Pancreas (tissue), 10 donors: ENCODE measurements at regions not wholly inside any gene's neighbourhood (a gene's known extent, or its start where the extent isn't known, plus 50 kb on each side); places are given as distances from the start of the nearest gene placed in this dataset.

Experiments
- ATAC-seq, 4 donors: fragments of 200-7000 bp; cut with Tn5 transposase; one replicate each; pipeline versions ENCODE4 v1.8.0 to v1.9.1; 2020; ENCODE audit warnings: mild to moderate bottlenecking in 4 of 4, moderate library complexity in 4 of 4
- DNase-seq, 6 donors: peaks; one replicate each; pipeline ENCODE4 v3.0.0-alpha.2; 2020
- FAIRE-seq: peaks from 2 replicates; lab custom pipeline; 2012; peaks lifted over from hg19 to GRCh38; lab: Jason Lieb, UNC
- H3K27ac ChIP-seq, 4 donors: fragments of 200-600 bp; sonication (generic); 1 replicate in 3 of 4; 2 replicates in 1 of 4; pipeline versions ENCODE4 v1.5.0 to v1.8.0; 2020
- H3K27me3 ChIP-seq, 4 donors: fragments of 200-600 bp; one replicate each; pipeline ENCODE4 v1.8.0; 2021
- H3K36me3 ChIP-seq, 3 donors: fragments of 200-600 bp; sonication (generic) in 1 of 3; one replicate each; pipeline versions ENCODE4 v1.5.0 to v1.8.0; 2020 to 2021
- H3K4me1 ChIP-seq, 3 donors: fragments of 200-600 bp; one replicate each; pipeline ENCODE4 v1.8.0; 2021
- H3K4me3 ChIP-seq, 4 donors: fragments of 200-600 bp; sonication (generic) in 2 of 4; one replicate each; pipeline versions ENCODE4 v1.5.0 to v1.8.0; 2020 to 2021
- H3K9me3 ChIP-seq, 4 donors: fragments of 200-600 bp; one replicate each; pipeline ENCODE4 v1.8.0; 2021
- WGBS, 2 donors: extraction: QIAGEN DNeasy Blood & Tissue Kit; methylation state at CpG; one replicate each; pipeline ENCODE4 v1.1.7; 2013; 5-methylcytosine and 5-hydroxymethylcytosine counted together
- intact Hi-C, 3 donors: fragments of 100-400 bp; cut with DNase I; formaldehyde crosslinking; loops; one replicate each; pipeline versions ENCODE4 v1.11.1 to v1.14.2; 2022
- TF ChIP-seq, protein P1 (sequence below), 4 donors: fragments of 200-600 bp; sonication (generic) in 3 of 4; IDR thresholded peaks; one replicate each; pipeline versions ENCODE4 v1.5.0 to v1.8.0; 2021; ENCODE audit warnings: antibody characterized with exemption in 4 of 4
- donor health status: healthy with polysubstance abuse.
- donor health status: DM: no; HTN: no; CAD: no; lungs with moderate emphysema.
- donor health status: DM: no; HTN: no; CAD: no.
- donor health status: control.
- donor health status: control.
- donor health status: Bipolar disorder and iron deficiency.
- donor health status: DM: yes; HTN: yes; CAD: no.
- donor health status: DM: no; HTN: no; CAD: no.
- donor health status: DM: no; HTN: no; CAD: no.
- donor health status: DM: yes; HTN: yes; CAD: no.

DNA sequence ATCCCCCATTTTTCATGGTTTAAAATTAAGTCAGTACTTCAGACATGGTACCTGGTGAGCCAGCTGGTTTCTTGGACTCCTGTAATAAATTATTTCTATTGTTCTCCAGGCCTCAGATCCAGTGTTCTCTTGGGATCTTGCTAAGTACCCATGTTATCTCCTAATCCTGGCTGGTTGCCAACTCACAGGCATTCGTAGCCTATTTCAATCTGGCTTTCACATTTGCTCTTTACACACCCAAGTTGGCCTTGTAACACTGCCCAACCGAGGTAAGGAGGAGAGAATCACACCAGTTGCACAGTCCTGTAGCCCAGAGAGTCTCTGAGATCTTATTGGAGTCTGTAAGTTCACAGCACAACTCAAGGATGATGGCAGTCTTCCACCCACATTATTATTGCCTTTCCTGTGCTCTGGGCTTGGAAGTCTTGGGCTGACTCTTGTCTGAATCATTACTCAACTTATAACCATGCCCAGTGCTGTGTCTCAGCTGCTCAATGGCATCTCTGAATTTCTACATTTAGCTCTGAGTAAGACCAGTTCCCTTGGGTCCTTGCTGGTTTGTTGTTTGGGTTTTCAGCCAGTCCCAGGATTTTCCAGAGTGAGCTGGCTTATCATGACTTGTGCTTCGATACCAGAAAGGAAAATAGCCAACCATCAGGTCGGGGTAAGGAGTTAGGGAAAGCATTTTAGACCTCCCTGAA lies 76.6 kb upstream of the KLF12 start:
- FAIRE-seq (no peak), DNase-seq (no peak), ATAC-seq (peak in 1 of 4 donors; percentile 54)

DNA sequence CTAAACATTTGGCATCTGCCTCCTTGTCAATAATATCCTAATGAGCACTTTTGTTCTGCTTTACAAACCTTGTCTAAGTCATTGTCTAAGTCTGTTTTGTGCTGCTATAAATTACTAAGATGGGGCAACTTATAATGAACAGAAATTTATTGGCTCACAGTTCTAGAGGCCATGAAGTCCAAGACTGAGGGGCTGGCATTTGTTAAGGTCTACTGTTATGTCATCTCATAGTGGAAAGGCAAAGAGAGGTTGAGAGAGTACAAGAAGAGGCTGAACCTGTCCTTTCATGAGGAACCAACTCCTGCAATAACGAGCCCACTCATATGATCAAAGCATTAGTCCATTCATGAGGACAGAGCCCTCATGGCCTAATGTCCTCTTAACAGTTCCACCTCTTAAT lies 72.7 kb upstream of the KLF12 start:
- no peak for DNase-seq
- intact Hi-C loops: no loop called here
- H3K4me1 ChIP-seq: no peaks in the 10 kb centered on the region
- H3K27ac ChIP-seq: no peak overlapping the region
- no peak overlapping the region for H3K4me3 ChIP-seq
- FAIRE-seq: no peak
- TF ChIP-seq, protein P1, sequence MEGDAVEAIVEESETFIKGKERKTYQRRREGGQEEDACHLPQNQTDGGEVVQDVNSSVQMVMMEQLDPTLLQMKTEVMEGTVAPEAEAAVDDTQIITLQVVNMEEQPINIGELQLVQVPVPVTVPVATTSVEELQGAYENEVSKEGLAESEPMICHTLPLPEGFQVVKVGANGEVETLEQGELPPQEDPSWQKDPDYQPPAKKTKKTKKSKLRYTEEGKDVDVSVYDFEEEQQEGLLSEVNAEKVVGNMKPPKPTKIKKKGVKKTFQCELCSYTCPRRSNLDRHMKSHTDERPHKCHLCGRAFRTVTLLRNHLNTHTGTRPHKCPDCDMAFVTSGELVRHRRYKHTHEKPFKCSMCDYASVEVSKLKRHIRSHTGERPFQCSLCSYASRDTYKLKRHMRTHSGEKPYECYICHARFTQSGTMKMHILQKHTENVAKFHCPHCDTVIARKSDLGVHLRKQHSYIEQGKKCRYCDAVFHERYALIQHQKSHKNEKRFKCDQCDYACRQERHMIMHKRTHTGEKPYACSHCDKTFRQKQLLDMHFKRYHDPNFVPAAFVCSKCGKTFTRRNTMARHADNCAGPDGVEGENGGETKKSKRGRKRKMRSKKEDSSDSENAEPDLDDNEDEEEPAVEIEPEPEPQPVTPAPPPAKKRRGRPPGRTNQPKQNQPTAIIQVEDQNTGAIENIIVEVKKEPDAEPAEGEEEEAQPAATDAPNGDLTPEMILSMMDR (IDR thresholded peaks at IDR 0.05): no peak
- 43 to 49% methylated on average over 1 of the region's 1 CpG for WGBS, 2 donors
- peaks cover 0 to 3% (median 0%) of the 10 kb centered on the region in 4 donors for H3K27me3 ChIP-seq
- no peaks in the 10 kb centered on the region for H3K36me3 ChIP-seq
- no peaks in the 10 kb centered on the region for H3K9me3 ChIP-seq
- ATAC-seq: no peak

More for the DNA sequence above, 76.6 kb upstream of the KLF12 start:
- Histone ChIP-seq H3K4me1 (no peaks in the 10 kb centered on the region), H3K27me3 (peaks cover 0 to 3% (median 0%) of the 10 kb centered on the region in 4 donors), H3K27ac (no peak overlapping the region), H3K4me3 (no peak overlapping the region), H3K9me3 (no peaks in the 10 kb centered on the region), H3K36me3 (no peaks in the 10 kb centered on the region)
- 40 to 50% methylated on average over 4 of the region's 4 CpGs for WGBS, 2 donors
- intact Hi-C loops: no loop called here
- TF ChIP-seq, protein P1 (IDR thresholded peaks at IDR 0.05): no peak

DNA sequence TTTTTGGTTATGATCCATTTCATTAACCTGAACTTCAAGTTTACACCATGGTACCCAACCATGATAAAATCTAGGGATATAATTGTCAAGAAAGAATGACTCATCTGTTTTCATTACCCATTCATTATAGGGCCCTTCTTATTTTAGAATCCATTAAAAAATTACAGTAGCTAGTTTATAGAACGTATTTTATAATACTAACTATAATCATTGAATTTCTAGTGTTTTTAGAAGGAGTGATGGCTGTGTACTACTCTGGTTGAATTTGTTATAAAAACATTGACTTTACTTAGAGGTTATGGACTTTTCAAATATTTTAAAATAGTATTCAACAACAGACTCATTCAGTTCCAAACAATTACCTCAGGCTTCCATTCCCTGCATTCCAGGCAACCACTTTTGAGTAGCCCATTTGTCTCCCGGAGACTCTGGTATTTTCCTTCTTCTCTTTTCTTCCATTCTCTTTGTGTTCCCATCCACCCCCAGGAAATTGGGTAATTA lies 71.9 kb upstream of the KLF12 start:
- 41 to 61% methylated on average over 2 of the region's 2 CpGs for WGBS, 2 donors
- H3K4me3 ChIP-seq: no peak overlapping the region
- DNase-seq (no peak), FAIRE-seq (no peak), ATAC-seq (no peak)
- H3K9me3 ChIP-seq: no peaks in the 10 kb centered on the region
- TF ChIP-seq, protein P1 (IDR thresholded peaks at IDR 0.05): no peak
- peaks cover 0 to 3% (median 0%) of the 10 kb centered on the region in 4 donors for H3K27me3 ChIP-seq
- no peaks in the 10 kb centered on the region for H3K36me3 ChIP-seq
- no peaks in the 10 kb centered on the region for H3K4me1 ChIP-seq
- H3K27ac ChIP-seq: no peak overlapping the region
- intact Hi-C loops: no loop called here

DNA sequence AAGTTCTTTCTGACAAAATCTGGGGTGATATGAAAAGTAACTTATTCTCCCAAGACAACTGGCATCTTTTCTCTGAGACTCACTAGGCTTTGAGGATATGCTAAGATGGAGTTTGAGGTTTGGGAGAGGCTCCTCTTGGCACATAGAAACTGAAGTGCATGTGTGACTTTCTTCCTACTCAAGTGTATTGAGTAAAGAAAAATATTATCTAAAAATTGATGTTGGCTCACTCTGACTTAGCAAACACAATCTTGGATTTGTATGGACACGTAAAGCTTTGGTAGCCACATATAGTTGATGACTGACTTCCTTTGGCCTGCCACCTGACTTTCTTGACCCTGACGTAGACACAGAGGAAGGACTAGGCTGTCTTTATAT lies 71.1 kb upstream of the KLF12 start:
- Histone ChIP-seq H3K9me3 (no peaks in the 10 kb centered on the region), H3K4me3 (no peak overlapping the region), H3K27me3 (peaks cover 0 to 3% (median 0%) of the 10 kb centered on the region in 4 donors), H3K36me3 (no peaks in the 10 kb centered on the region), H3K4me1 (no peaks in the 10 kb centered on the region), H3K27ac (no peak overlapping the region)
- TF ChIP-seq, protein P1 (IDR thresholded peaks at IDR 0.05): no peak
- 48% methylated on average over 2 of the region's 2 CpGs for WGBS, 2 donors
- ATAC-seq (no peak), DNase-seq (no peak), FAIRE-seq (no peak)
- intact Hi-C loops: no loop called here
